ENCODE measurements at regions not wholly inside any gene's neighbourhood (a gene's known extent, or its start where the extent isn't known, plus 50 kb on each side); places are given as distances from the start of the nearest gene placed in this dataset.
"Not testable (repeated sequence)": the region's sequence is repeated elsewhere in the genome, so short reads cannot be mapped to it uniquely, and the experiment has no call there.

DNA sequence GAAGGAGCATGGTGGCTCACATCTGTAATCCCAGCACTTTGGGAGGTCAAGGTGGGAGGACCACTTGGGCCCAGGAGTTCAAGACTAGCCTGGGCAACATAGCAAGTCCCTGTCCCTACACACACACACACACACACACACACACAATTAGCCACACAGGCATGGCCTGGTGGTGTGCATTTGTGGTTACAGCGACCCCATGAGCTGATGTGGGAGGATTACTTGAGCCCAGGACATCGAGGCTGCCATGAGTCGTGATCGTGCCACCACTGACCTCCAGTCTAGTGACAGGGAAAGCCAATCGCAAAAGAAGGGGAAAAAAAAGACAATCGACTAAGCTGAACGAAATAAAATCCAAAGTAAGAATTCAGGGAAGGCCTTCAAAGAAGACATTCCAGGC is 67.9 kb downstream of the TBX3 start:
- no peak for DNase-seq

DNA sequence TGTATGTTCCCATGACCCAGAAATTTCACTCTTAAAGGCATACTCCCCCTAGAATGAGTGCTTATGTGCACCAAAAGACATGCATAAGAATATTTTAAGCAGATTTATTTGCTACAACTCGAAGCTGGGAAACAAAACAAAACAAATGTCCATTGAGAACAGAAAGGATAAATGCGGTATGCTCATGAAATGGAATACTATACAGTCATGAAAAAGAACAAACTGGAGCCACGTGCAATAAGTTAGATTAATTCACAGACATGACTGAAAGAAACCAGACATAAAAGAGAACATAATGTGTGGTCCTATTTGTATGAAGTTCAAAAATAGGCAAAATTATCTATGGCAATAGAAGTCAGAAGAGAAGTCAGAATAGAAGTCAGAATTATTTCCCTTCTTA is 69.9 kb downstream of the TBX3 start:
- no peak for DNase-seq

DNA sequence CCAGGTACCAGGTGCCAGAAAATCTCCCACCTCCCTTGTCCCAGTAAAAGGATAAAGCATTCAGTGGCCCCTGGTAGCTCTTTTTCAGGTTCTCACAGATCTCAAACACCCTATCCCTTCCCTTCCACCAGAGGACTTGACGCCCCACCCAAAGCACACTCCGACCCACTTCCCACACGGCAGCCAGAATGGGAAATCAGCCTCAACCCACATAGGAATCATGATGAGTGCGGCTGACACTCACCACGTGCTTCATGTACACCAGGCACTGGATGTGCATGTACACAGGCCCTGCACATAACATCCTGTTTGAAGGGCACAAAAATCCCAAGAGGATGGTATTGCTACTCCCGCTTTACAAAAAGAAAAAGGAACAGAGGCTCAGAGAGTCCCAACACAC is 71.9 kb downstream of the TBX3 start:
- DNase-seq: no peak

DNA sequence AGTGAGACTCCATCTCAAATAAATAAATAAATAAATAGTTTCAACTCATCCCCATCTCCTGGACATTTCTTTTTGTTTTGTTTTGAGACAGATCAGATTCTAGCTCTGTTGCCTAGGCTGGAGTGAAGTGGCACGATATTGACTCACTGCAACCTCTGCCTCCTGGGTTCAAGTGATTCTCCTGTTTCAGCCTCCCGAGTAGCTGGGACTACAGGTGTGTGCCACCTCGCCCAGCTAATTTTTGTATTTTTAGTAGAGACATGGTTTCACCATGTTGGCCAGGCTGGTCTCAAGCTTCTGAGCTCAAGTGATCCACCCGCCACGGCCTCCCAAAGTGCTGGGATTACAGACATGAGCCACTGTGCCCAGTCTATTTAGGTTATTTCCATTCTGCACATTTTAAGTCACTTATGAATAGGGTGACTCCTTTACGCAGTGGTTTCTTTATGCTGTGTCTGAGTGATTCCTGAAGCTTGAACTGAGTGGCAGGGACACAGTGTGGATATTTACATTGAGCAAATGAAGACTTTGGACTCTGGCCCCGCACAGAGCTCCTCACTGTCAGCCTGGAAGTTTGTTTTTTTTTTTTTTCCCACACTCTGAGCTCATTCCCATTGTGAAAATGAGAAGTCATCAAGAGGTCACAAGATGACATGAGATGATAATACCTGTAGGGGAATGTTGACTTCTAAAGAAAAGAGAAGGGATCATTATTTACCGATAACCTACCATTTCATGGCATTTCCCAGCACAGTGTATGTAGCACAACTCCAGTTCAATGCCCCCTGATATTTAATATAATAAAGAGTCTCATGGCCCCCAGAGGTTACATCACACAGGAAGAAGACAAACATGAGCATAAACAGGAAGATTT is 72.6 kb downstream of the TBX3 start:
- DNase-seq: no peak

DNA sequence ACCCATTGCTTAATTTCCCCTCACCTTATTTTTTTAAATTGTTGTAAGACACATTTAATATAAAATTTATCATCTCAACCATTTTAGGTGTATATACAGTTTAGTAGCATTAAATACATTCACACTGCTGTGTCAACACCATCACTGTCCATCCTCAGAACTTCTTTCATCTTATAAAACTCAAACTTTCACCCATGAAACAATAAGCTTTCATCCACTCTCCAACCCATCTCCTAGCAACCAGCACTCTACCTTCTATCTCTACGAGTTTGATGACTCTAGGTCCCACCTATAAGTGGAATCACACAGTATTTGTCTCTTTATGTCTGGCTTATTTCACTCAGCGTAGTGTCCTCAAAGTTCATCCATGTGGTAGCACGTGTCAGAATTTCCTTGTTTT is 75.5 kb downstream of the TBX3 start:
- DNase-seq: no peak

DNA sequence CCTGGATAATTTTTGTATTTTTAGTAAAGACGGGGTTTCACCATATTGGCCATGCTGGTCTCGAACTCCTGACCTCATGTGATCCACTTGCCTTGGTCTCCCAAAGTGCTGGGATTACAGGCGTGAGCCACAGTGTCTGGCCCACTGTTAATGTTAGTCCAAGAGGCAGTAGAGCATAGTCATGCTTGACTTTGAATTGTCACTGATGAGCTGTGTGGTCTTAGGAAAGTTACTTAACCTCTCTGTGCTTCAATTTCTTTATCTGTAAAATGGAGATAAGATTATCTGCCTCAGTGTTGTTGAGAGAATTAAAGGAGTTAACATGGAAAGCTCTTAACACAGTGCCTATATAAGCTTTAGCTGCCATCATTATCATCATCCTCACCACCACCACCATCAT is 78.1 kb downstream of the TBX3 start:
- DNase-seq: no peak

DNA sequence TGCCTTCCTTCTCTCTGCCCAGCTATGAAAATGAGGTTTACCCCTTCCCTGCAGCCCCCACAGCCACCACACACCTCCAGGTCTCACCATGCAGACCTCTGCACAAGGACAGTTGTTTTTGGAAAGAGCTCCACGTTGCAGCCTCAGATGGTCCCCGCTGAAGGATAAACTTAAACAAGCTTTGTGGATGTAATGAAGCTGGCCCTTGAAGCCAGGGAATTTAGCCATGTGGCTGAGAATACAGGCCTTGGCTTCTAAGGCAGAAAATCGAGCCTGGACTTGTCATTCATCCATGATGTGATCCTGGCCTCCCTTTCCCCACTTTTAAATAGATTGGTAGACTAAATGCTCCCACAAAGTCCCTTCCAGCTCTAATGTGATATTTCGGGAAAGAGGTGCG is 79.4 kb downstream of the TBX3 start:
- DNase-seq: no peak

DNA sequence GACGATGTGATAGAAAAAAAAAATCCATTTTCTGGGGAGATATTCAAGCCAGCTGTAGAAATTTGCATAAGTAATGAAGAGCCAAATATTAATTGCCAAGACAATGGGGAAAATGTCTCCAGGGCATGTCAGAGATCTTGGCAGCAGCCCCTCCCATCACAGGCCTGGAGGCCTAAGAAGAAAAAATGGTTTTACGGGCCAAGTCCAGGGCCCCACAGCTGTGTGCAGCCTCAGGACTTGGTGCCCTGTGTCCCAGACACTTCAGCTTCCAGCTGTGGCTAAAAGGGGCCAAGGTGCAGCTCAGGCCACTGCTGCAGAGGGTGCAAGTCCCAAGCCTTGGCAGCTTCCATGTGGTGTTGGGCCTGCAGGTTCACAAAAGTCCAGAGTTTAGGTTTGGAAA is 83.4 kb downstream of the TBX3 start:
- not testable (repeated sequence) for DNase-seq

DNA sequence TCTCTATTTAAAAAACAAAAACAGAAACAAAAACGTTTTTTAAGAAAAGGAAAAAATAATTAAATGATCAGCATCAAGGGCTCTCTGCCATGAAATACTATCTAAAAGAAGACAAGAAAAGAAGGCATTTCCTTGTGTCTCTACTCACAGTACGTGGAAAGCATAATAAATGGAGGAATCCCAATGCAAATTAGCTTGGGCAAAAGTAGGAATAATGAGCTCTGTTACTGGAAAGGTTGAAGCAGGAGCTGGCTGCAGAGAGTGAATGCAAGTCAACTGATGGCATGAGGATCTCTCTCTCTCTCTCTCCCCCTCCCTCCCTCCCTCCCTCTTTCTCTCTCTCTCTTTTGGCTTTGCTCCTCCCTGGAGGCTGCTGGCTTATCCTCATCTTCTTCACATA is 85.9 kb downstream of the TBX3 start:
- DNase-seq: no peak

DNA sequence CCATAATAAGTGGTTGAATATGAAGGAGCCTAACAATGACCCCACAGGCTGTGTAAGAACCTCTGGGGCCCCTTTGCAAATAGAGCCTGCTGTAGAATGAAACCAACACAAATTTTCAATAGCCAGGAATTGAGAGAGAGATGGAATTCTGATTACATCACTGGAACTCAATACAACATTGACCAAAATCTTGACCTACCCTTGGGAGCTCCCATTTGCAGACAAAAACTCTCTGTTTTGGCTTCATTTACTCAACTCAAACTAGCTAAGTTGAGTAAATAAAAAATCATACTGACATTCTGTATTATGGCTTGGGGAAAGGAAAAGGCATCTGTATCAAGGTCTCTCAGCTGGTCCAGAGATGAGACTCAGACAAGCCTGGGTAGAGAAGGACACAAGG is 91.0 kb downstream of the TBX3 start:
- no peak for DNase-seq

DNA sequence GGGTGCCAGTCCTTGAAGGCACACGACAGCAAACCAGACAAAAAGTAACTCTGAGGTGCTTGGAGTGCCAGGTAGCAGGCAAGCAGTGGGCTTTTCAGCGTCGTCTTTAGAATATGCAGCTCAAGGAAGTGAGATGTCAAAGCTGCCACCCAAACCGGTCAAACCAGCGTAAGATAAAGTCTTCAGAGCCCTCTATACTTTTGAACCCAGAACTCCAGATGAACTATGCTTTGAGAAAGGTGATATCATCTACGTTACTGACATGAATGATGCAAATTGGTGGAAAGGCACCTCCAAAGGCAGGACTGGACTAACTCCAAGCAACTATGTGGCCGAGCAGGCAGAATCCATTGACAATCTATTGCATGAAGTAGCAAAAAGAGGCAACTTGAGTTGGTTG is 95.9 kb downstream of the TBX3 start:
- DNase-seq: no peak

DNA sequence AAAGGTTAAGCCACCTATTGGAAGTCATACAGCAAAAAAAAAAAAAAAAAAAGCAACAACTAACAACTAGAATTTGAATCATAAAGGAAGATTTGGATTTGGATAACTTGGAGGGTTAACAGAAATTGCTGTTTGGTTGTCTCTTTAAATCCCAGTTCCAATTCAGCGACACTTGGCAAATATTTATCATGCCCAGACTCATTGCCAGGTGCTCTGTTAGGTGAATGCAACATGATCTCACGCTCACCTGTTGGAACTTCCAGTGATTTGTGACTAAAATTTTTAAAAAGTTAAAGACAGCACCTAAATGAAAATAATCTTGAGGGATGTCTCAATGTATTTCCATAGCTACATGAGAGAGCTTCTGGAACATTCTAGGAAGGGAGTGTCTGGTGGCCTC is 103.7 kb downstream of the TBX3 start:
- DNase-seq: no peak

DNA sequence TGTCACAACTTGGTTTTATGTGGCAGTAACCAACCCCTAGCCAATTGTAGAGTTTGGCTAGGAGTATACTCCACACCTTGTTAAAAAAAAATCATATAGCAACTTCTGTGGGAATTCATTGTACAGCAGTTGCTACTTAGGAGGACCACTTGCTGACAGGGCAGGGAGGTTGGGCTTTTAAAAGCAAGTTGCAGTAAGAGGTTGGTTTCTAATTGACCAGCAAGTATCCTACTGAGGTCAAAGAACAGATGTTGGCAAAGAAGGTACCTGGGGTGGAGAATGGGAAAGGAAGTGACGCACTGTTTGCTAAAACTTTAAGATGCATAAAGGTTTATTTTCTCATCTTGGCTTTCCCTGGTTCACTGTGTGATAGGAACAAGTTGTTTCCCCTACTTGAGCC is 104.6 kb downstream of the TBX3 start:
- DNase-seq: no peak

DNA sequence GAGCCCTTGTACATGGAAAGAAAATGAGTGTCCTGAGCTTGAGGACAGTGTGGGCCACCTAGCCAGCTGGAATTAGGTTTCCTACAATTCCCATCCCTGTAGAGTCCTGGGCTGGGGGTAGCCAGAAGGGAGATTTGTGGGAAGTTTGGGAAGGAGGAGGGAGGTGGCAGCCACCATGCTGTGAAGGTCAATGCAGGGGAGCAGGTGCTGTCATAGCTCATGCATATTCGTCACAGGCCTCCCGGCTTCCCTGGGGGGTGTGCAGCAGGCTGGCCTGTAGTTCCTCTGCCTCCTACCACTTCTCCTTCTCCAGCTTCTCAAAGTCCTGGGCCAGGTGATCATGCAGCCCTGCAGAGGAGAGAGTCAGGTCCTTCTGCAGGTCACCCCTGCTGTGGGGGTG is 121.3 kb downstream of the TBX3 start:
- no peak for DNase-seq

DNA sequence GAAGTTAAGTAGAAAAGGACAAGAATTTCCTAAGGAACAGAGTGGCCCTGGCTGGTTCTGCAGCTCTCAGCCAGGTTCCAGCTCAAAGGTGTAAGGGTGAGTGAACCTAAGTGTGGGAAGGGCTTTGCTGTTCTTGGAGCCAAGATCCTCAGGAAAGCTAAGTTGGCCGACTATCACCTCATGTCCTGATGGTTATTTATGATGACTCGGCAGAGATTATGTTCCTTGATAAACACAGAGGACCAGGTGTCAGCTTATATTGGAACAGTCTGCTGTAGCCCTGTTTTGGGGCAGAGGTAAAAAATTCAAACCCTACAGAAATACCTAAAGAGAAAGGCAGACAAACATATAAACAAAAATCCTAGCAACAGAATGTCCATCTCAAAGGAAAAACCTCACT is 128.5 kb downstream of the TBX3 start:
- no peak for DNase-seq

DNA sequence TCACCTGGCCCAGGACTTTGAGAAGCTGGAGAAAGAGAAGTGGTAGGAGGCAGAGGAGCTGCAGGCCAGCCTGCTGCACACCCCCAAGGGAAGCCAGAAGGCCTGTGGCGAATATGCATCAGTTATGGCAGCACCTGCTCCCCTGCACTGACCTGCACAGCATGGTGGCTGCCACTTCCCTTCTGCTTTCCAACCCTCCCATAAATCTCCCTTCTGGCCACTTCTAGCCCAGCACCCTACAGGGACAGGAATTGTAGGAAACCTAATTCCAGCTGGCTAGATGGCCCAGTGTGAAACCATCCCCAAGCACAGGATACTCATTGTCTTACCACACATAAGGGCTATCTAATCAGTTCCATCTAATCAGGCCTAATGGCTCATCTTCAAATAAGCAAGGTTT is 136.3 kb downstream of the TBX3 start:
- no peak for DNase-seq

DNA sequence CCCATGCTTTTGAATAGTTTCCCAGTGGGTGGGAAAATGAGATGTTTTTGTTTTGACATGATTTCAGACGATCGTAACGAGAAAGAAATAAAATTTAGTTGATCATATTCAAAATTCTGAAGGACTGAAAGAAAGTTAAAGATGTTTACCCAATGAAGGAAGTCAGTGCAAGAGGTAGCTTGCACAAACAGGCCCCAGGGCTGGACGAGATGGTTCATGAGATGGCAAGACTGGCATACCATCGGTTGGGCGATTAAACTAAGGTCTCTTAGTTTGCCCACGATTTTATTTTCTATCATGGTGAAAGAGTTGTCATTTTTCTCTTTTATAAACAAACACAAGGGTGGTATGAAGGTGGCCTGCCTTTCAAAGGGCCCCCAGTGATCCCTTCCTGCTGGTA is 124.5 kb upstream of the TBX5 start:
- no peak for DNase-seq

DNA sequence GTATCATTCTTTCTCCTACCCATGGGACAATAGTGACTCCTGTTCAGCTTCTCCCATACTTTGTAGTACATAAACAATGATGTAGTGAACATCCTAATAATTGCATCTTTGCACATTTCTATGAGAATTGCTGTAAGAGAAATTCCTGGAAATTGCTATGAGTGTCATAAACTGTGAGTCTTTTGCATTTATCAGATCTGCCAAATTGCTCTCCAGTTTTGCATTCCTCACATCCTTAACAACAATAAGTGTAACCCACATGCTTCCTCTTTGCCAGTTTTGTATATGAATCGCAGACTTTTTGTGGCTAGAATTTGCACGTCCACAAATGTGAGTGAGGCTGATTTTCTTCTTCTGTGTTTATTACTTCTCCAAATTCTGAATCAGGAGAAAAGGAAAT is 124.0 kb upstream of the TBX5 start:
- DNase-seq: no peak

DNA sequence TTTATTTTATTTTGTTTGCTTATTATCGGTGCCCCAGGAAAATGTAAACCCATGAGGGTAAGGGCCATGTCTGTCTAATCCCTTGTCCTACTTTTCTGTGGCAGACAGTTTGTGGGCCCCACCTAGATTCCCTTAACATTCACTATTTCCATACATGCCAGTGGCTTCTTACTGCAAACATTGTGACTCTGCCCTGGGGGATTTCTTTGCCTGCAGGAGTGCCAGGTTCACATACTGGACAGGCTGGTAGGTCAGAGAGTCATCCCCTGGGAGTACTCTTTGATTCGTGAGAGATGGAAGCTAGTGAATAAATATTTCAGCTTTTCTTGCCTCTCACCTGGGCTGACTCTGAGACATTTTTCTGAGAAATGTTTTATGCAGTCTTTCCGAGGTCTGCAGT is 122.8 kb upstream of the TBX5 start:
- no peak for DNase-seq

DNA sequence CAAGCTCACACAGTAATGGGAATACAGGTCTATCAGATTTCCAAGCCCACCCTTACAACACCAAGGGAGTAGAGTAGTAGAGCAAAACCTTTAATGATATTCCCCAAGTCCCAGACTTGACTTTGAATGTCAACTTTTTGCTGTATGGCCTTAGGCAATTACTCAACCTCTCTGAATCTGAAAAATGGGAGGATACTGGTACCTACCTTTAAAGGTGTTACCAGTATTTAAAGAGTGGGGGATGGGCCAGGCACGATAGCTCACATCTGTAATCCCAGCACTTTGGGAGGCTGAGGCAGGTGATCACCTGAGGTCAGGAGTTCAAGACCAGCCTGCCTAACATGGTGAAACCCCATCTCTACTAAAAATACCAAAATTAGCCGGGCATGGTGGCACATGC is 115.2 kb upstream of the TBX5 start:
- not testable (repeated sequence) for DNase-seq

DNA sequence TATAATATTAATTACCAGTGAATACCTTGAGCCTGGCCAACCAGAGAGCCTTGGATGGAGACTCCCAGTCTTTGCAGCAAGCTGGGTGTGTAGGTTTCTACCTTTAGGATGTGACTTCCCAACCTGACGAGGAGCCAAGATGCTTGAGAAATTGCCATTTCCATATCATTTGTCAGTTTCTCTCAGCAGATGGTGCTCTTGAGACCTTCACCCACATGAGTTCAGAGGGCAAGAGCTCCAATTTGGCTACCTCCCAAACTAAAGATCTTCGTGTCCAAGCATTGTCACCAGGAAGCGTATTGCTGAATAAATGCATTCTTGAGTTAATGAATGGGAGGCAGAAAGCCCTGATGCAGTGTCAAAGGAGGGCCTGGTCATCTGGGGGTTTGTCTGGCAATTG is 106.4 kb upstream of the TBX5 start:
- no peak for DNase-seq

DNA sequence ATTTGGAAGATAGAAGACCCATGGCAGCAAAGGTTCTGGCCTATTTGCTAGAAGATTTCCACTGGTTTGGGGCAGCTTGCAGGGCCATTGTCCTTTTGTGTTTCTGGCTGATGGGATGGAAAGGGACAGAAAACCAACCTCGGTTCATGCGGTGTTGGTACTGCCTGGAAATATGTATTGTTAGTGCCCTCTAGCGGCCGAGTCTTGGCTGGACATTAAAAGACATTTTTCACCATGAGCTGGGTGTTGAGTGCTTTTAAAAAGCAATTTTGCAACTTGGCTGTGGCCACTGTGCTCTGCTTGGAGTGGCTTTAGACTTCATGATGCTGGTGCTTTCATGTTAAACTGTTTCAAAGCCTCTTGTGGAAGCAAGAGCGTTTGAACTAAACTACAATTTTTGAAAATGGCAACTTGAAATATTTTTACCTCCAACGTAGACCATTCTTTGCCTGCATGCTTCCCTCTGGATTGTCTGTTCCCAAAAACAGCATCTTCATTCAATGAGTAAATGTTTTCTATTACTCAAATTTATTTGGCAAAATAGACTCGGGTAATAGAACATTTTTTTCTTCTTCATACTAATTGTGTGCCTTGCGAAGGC is 102.7 kb upstream of the TBX5 start:
- peak; percentile 33 to 63 for DNase-seq

DNA sequence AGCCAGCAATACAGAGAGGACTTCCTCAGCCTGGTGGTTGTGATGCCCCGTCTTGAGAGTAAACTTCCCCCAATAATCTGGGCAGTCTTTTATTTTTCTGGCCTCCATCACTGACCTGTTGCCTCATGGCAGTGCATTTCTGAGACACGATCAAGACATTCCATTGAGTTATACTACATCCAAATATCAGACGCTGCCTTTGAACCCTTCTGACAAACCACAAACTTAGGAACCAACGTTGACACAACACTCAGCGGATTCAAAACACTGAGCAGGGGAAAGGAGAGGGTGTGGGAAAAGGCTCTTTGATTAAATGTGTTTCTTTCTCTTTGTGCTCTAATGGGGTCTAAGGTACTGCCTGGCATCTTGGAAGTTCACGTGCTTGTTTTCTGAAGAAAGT is 100.7 kb upstream of the TBX5 start:
- DNase-seq: no peak

DNA sequence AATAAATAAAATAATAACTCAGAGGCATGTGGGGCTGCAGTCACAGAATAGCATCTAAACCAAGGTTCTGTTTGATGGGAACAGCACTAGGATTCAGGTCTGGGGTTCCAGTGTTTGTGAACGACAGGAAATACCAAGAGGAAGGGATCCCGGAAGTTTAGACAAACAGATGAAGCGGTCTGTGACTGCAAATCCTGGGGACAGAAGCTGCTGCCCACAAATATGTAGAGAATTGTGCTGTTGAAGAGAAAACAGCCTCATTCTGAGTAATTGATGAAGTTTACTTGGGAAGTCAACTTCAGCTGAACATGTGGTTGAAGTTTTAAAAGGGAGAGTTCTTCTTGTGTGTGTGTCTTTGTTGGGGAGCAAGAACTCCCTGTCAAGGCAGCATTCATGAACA is 98.4 kb upstream of the TBX5 start:
- no peak for DNase-seq

DNA sequence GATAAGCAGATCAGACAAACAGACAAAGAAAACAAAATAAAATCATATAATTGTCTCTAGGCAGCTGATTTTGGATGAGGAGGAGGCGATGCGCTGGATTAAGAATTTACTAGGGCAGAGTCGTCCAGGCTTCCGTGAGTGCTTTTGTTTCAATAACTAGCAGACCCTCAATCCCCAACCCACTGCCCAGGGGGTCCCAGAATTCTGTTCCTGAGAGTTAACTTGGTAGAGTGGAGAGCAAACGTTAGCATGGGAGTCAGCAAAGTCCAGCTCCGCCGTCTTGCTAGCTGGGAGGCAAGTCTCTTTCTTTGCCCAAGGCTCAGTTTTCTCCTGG is 95.5 kb upstream of the TBX5 start:
- no peak for DNase-seq

Data from Kasumi-1 (cell line).